GM12874 (cell line): ENCODE measurements at regions not wholly inside any gene's neighbourhood (a gene's known extent, or its start where the extent isn't known, plus 50 kb on each side); places are given as distances from the start of the nearest gene placed in this dataset.

Source experiments
- TF ChIP-seq, protein P1 (sequence below): IDR thresholded peaks from 2 replicates; pipeline ENCODE4 v1.5.1; 2011; ENCODE audit warnings: low read depth, mild to moderate bottlenecking, control low read depth, low read length, moderate library complexity; ENCODE audit not compliant: insufficient read depth

GRCh38 chr1:63230722-63231121, 91.6 kb upstream of the FOXD3 start:
- TF ChIP-seq, protein P1, sequence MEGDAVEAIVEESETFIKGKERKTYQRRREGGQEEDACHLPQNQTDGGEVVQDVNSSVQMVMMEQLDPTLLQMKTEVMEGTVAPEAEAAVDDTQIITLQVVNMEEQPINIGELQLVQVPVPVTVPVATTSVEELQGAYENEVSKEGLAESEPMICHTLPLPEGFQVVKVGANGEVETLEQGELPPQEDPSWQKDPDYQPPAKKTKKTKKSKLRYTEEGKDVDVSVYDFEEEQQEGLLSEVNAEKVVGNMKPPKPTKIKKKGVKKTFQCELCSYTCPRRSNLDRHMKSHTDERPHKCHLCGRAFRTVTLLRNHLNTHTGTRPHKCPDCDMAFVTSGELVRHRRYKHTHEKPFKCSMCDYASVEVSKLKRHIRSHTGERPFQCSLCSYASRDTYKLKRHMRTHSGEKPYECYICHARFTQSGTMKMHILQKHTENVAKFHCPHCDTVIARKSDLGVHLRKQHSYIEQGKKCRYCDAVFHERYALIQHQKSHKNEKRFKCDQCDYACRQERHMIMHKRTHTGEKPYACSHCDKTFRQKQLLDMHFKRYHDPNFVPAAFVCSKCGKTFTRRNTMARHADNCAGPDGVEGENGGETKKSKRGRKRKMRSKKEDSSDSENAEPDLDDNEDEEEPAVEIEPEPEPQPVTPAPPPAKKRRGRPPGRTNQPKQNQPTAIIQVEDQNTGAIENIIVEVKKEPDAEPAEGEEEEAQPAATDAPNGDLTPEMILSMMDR, result no peak

GRCh38 chr1:63238721-63239120, 83.6 kb upstream of the FOXD3 start:
- TF ChIP-seq, protein P1, result no peak

GRCh38 chr1:63245186-63245585, 77.2 kb upstream of the FOXD3 start:
- TF ChIP-seq, protein P1, result no peak

- TF ChIP-seq, protein P1, result no peak
These were observed 74.2 kb upstream of the FOXD3 start for GRCh38 chr1:63248216-63248615.

GRCh38 chr1:63255153-63255552, 67.2 kb upstream of the FOXD3 start:
- TF ChIP-seq, protein P1, result no peak

DNA sequence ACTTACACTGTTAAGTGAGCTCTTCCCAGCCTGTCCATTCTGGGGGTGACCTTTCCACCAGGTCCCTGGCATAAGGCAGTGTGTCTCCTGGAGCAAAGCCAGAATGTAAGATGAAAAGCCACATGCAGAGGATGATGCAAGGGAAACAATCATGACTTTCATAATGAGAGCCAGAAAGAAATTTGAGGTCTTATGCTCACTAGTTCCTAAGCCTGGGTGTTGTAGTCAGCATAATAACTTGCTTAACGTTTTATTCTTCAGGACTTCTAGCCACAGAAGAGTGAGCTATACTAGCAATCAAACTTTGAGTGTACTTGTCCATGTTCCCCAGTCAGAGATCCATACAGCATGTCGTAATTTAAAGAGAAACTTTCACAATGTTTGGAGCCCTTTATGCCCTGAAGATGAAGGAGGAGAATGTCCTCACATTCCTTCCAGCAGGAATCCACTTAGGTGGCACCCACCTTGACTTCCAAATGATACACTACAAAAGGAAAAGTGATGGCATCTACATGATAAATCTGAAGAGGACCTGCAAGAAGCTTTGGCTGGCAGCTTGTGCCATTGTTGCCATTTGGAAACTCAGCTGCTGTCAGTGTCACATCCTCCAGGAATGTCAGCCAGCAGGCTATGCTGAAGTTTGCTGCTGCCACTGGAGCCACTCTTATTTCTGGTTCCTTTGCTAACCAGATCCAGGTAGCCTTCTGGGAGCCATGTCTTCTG, 60.5 kb upstream of the FOXD3 start:
- TF ChIP-seq, protein P1, result no peak

GRCh38 chr1:63262459-63262770, 60.0 kb upstream of the FOXD3 start:
- TF ChIP-seq, protein P1, result no peak
